Left cardiac atrium (tissue), 4 donors: ENCODE measurements at regions not wholly inside any gene's neighbourhood (a gene's known extent, or its start where the extent isn't known, plus 50 kb on each side); places are given as distances from the start of the nearest gene placed in this dataset.
A peak's percentile ranks its signal among the peaks of the same experiment; 100 is the strongest.

Source experiments
- ATAC-seq, 2 donors: fragments of 200-7000 bp; cut with Tn5 transposase; one replicate each; pipeline ENCODE4 v1.9.1; 2020; ENCODE audit warnings: mild to moderate bottlenecking in 2 of 2, moderate library complexity in 2 of 2
- DNase-seq: peaks from one replicate; pipeline ENCODE4 v3.0.0-alpha.2; 2020
- intact Hi-C, 2 donors: fragments of 100-400 bp; cut with DNase I; formaldehyde crosslinking; loops; one replicate each; pipeline versions ENCODE4 v1.14.1 to v1.15.1; 2022 to 2023
- donor health status: DM: no; HTN: yes; CAD: no.
- donor health status: DM: no; HTN: yes; CAD: no; lungs with severe emphysema.
- donor health status: DM: yes; HTN: yes; CAD: no.
- donor health status: Dilated cardiomyopathy.

GRCh38 chr1:43049481-43049880 lies 90.8 kb upstream of the SLC2A1 start:
- no peak for ATAC-seq
- intact Hi-C loops = no loop called here

GRCh38 chr1:43048601-43049011 lies 89.9 kb upstream of the SLC2A1 start:
- ATAC-seq (peak in 1 of 2 donors; percentile 19), DNase-seq (no peak)

More at GRCh38 chr1:43049481-43049880, 90.8 kb upstream of the SLC2A1 start:
- no peak for DNase-seq

GRCh38 chr1:43047135-43047534 lies 88.5 kb upstream of the SLC2A1 start:
- intact Hi-C loops = no loop called here
- ATAC-seq (no peak), DNase-seq (no peak)

More at GRCh38 chr1:43048601-43049011, 89.9 kb upstream of the SLC2A1 start:
- intact Hi-C loops = no loop called here

GRCh38 chr1:43044572-43045361 lies 86.1 kb upstream of the SLC2A1 start:
- intact Hi-C loops = no loop called here
- DNase-seq (no peak), ATAC-seq (no peak)

GRCh38 chr1:43043695-43044094 lies 85.0 kb upstream of the SLC2A1 start:
- intact Hi-C loops = no loop called here
- ATAC-seq = no peak
- no peak for DNase-seq

GRCh38 chr1:43042773-43043457 lies 84.2 kb upstream of the SLC2A1 start:
- DNase-seq (no peak), ATAC-seq (no peak)
- intact Hi-C loops = no loop called here

- intact Hi-C loops = no loop called here
- DNase-seq (no peak), ATAC-seq (no peak)
These were observed 83.5 kb upstream of the SLC2A1 start for GRCh38 chr1:43042127-43042526.

- DNase-seq = no peak
- no peak for ATAC-seq
- intact Hi-C loops = no loop called here
These were observed 82.9 kb upstream of the SLC2A1 start for GRCh38 chr1:43041591-43041990.

- intact Hi-C loops = no loop called here
- no peak for ATAC-seq
- no peak for DNase-seq
These were observed 80.8 kb upstream of the SLC2A1 start for GRCh38 chr1:43039228-43040055.

GRCh38 chr1:43038232-43038935 lies 79.7 kb upstream of the SLC2A1 start:
- intact Hi-C loops = no loop called here

GRCh38 chr1:43037466-43037865 lies 78.8 kb upstream of the SLC2A1 start:
- intact Hi-C loops = no loop called here

More at GRCh38 chr1:43038232-43038935, 79.7 kb upstream of the SLC2A1 start:
- ATAC-seq (no peak), DNase-seq (no peak)

GRCh38 chr1:43036932-43037331 lies 78.3 kb upstream of the SLC2A1 start:
- intact Hi-C loops = no loop called here

More at GRCh38 chr1:43037466-43037865, 78.8 kb upstream of the SLC2A1 start:
- ATAC-seq (no peak), DNase-seq (no peak)

GRCh38 chr1:43035821-43036741 lies 77.4 kb upstream of the SLC2A1 start:
- intact Hi-C loops = no loop called here
- ATAC-seq = no peak
- DNase-seq = no peak

More at GRCh38 chr1:43036932-43037331, 78.3 kb upstream of the SLC2A1 start:
- DNase-seq (no peak), ATAC-seq (no peak)

- intact Hi-C loops = no loop called here
- no peak for ATAC-seq
- no peak for DNase-seq
These were observed 76.1 kb upstream of the SLC2A1 start for GRCh38 chr1:43034778-43035177.

GRCh38 chr1:43034195-43034658 lies 75.6 kb upstream of the SLC2A1 start:
- no peak for DNase-seq
- no peak for ATAC-seq
- intact Hi-C loops = no loop called here

GRCh38 chr1:43031316-43032203 lies 72.9 kb upstream of the SLC2A1 start:
- ATAC-seq = no peak
- DNase-seq = no peak
- intact Hi-C loops = no loop called here

- no peak for ATAC-seq
- no peak for DNase-seq
- intact Hi-C loops = no loop called here
These were observed 66.2 kb upstream of the SLC2A1 start for GRCh38 chr1:43024905-43025304.
